ENCODE measurements at regions not wholly inside any gene's neighbourhood (a gene's known extent, or its start where the extent isn't known, plus 50 kb on each side); places are given as distances from the start of the nearest gene placed in this dataset.

DNA sequence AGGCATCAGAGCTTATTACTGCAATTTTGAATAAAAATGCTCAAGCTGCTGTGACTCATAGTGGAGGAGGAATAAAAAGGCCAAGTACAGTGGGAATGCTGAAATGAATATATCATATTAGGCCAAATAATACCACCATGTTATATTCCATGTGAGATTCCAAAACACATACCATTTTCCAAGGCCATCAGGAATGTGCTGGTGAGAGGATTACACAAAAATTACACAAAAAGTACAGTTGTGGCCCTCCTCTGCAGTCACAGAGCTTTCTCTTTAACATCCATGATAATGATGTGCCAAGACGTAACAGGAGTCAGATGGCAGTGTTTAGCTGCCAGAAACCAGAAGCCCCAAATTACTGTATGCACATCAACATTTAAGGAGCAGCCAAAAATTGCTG lies 153.5 kb downstream of the PCDH18 start (continued):
- TF ChIP-seq, protein P1, sequence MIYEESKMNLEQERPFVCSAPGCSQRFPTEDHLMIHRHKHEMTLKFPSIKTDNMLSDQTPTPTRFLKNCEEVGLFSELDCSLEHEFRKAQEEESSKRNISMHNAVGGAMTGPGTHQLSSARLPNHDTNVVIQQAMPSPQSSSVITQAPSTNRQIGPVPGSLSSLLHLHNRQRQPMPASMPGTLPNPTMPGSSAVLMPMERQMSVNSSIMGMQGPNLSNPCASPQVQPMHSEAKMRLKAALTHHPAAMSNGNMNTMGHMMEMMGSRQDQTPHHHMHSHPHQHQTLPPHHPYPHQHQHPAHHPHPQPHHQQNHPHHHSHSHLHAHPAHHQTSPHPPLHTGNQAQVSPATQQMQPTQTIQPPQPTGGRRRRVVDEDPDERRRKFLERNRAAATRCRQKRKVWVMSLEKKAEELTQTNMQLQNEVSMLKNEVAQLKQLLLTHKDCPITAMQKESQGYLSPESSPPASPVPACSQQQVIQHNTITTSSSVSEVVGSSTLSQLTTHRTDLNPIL (CRISPR knock-in tag; IDR thresholded peaks at IDR 0.05; ENCODE audit: low read depth), result no peak
- TF ChIP-seq PPARA (CRISPR knock-in tag; IDR thresholded peaks at IDR 0.05; ENCODE audit: borderline replicate concordance) (no peak), OSR1 (CRISPR knock-in tag; IDR thresholded peaks at IDR 0.05) (no peak), ZFP3 (CRISPR knock-in tag; IDR thresholded peaks at IDR 0.05) (no peak), TOX (CRISPR knock-in tag; IDR thresholded peaks at IDR 0.05; ENCODE audit: borderline replicate concordance) (no peak), GLIS3 (CRISPR knock-in tag; IDR thresholded peaks at IDR 0.05) (no peak), ZC3H10 (CRISPR knock-in tag; IDR thresholded peaks at IDR 0.05) (no peak), ESRRG (CRISPR knock-in tag; IDR thresholded peaks at IDR 0.05) (no peak)
- TF ChIP-seq, protein P2, sequence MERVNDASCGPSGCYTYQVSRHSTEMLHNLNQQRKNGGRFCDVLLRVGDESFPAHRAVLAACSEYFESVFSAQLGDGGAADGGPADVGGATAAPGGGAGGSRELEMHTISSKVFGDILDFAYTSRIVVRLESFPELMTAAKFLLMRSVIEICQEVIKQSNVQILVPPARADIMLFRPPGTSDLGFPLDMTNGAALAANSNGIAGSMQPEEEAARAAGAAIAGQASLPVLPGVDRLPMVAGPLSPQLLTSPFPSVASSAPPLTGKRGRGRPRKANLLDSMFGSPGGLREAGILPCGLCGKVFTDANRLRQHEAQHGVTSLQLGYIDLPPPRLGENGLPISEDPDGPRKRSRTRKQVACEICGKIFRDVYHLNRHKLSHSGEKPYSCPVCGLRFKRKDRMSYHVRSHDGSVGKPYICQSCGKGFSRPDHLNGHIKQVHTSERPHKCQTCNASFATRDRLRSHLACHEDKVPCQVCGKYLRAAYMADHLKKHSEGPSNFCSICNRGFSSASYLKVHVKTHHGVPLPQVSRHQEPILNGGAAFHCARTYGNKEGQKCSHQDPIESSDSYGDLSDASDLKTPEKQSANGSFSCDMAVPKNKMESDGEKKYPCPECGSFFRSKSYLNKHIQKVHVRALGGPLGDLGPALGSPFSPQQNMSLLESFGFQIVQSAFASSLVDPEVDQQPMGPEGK (CRISPR knock-in tag; IDR thresholded peaks at IDR 0.05; ENCODE audit: borderline replicate concordance), result no peak
- TF ChIP-seq, protein P3, sequence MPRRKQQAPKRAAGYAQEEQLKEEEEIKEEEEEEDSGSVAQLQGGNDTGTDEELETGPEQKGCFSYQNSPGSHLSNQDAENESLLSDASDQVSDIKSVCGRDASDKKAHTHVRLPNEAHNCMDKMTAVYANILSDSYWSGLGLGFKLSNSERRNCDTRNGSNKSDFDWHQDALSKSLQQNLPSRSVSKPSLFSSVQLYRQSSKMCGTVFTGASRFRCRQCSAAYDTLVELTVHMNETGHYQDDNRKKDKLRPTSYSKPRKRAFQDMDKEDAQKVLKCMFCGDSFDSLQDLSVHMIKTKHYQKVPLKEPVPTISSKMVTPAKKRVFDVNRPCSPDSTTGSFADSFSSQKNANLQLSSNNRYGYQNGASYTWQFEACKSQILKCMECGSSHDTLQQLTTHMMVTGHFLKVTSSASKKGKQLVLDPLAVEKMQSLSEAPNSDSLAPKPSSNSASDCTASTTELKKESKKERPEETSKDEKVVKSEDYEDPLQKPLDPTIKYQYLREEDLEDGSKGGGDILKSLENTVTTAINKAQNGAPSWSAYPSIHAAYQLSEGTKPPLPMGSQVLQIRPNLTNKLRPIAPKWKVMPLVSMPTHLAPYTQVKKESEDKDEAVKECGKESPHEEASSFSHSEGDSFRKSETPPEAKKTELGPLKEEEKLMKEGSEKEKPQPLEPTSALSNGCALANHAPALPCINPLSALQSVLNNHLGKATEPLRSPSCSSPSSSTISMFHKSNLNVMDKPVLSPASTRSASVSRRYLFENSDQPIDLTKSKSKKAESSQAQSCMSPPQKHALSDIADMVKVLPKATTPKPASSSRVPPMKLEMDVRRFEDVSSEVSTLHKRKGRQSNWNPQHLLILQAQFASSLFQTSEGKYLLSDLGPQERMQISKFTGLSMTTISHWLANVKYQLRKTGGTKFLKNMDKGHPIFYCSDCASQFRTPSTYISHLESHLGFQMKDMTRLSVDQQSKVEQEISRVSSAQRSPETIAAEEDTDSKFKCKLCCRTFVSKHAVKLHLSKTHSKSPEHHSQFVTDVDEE (CRISPR knock-in tag; IDR thresholded peaks at IDR 0.05), result no peak

DNA sequence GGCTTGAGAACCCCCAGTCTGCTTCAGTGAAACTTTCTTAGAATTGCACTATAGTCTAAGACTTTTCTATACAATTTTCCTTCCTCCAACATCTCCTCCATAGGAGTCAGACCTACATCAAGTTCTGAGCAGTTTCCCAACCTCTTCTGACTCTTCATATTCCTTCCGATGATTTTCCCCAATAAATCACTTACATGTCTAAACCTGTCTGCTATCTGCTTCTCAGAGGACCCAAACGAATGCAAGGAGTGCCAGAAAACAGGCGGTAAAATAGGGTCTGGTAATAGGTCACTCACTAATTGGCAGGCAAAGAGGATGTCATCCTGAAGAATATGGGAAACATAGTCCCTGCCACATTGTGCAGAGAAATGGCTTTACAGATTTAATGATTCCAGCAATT lies 153.9 kb downstream of the PCDH18 start:
- ATAC-seq, result no peak
- TF ChIP-seq ARNTL (CRISPR knock-in tag; IDR thresholded peaks at IDR 0.05; ENCODE audit: borderline replicate concordance, low read depth) (no peak), BACH2 (CRISPR knock-in tag; IDR thresholded peaks at IDR 0.05; ENCODE audit: borderline replicate concordance) (no peak), OSR1 (CRISPR knock-in tag; IDR thresholded peaks at IDR 0.05) (no peak), ZNF70 (CRISPR knock-in tag; IDR thresholded peaks at IDR 0.05) (no peak), TOX (CRISPR knock-in tag; IDR thresholded peaks at IDR 0.05; ENCODE audit: borderline replicate concordance) (no peak), ZNF565 (CRISPR knock-in tag; conservative IDR thresholded peaks at IDR 0.05; ENCODE audit: low read depth) (no peak), ESRRG (CRISPR knock-in tag; IDR thresholded peaks at IDR 0.05) (no peak), TCF4 (CRISPR knock-in tag; IDR thresholded peaks at IDR 0.05; ENCODE audit: borderline replicate concordance) (no peak), ZNF8 (CRISPR knock-in tag; IDR thresholded peaks at IDR 0.05) (no peak), ZC3H10 (CRISPR knock-in tag; IDR thresholded peaks at IDR 0.05) (no peak), RARB (CRISPR knock-in tag; IDR thresholded peaks at IDR 0.05) (no peak), ZFP30 (CRISPR knock-in tag; IDR thresholded peaks at IDR 0.05) (no peak), ZFP3 (CRISPR knock-in tag; IDR thresholded peaks at IDR 0.05) (no peak)
- TF ChIP-seq, protein P2 (CRISPR knock-in tag; IDR thresholded peaks at IDR 0.05; ENCODE audit: borderline replicate concordance), result no peak
- TF ChIP-seq, protein P1 (CRISPR knock-in tag; IDR thresholded peaks at IDR 0.05; ENCODE audit: low read depth), result no peak

DNA sequence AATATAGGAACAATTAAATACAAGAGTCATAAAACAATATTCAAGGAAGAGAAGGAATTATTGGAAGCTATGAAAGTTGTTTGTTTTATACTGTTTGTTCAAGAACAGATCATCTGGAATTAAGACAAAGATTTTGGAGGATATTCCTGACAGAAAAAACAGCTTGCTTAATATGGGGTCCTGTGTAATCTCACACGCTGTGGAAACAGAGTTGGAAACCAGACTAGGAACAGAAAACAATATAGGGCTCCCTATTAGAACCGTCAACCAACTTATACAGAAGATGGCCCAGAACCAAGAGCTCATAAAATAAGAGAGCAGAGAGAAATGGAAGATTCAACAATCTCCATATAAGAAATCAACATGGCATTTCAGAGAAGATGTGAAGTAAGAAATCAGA lies 156.0 kb downstream of the PCDH18 start:
- no peak for TF ChIP-seq TOX (CRISPR knock-in tag; IDR thresholded peaks at IDR 0.05; ENCODE audit: borderline replicate concordance)
- ATAC-seq, result no peak

Data from SK-N-SH treated with all-trans-retinoic acid at 6 μM for 48 hours (cell line).